ENCODE measurements at regions not wholly inside any gene's neighbourhood (a gene's known extent, or its start where the extent isn't known, plus 50 kb on each side); places are given as distances from the start of the nearest gene placed in this dataset.

- no peak for TF ChIP-seq CTCF (IDR thresholded peaks at IDR 0.05; ENCODE audit: low read depth, low read length)
- no peak for TF ChIP-seq POLR2A (IDR thresholded peaks at IDR 0.05; ENCODE audit: extremely low read depth, insufficient read length)
These were observed 1123.7 kb downstream of the IGSF11 start for GRCh38 chr3:117910820-117911521.
